AG10803 (cell line): ENCODE measurements at regions not wholly inside any gene's neighbourhood (a gene's known extent, or its start where the extent isn't known, plus 50 kb on each side); places are given as distances from the start of the nearest gene placed in this dataset.
A peak's percentile ranks its signal among the peaks of the same experiment; 100 is the strongest.

Experiments used
- DNase-seq: peaks from one replicate; pipeline ENCODE4 v3.0.0; 2010; ENCODE audit warnings: low read depth
- H3K4me3 ChIP-seq: 2 replicates; pipeline ENCODE4 v1.5.1; 2011; ENCODE audit warnings: mild to moderate bottlenecking, low read length, control low read depth
- CTCF ChIP-seq: conservative IDR thresholded peaks from 2 replicates; pipeline ENCODE4 v1.5.1; 2011; ENCODE audit warnings: mild to moderate bottlenecking, low read length, control low read depth, inconsistent platforms

GRCh38 chr12:47561746-47562145, 144.1 kb downstream of the RPAP3 start:
- peak; percentile 60 for DNase-seq
- TF ChIP-seq CTCF = no peak
- H3K4me3 ChIP-seq = no peak overlapping the region

- DNase-seq = no peak
- no peak for TF ChIP-seq CTCF
- no peak overlapping the region for H3K4me3 ChIP-seq
Observed at GRCh38 chr12:47560415-47560814, 145.4 kb downstream of the RPAP3 start.

GRCh38 chr12:47558625-47559345, 147.0 kb downstream of the RPAP3 start:
- DNase-seq = no peak
- TF ChIP-seq CTCF = no peak
- no peak overlapping the region for H3K4me3 ChIP-seq

GRCh38 chr12:47557386-47557785, 148.4 kb downstream of the RPAP3 start:
- DNase-seq = no peak
- TF ChIP-seq CTCF = no peak
- no peak overlapping the region for H3K4me3 ChIP-seq

- TF ChIP-seq CTCF = no peak
- H3K4me3 ChIP-seq = no peak overlapping the region
- DNase-seq = no peak
Observed at GRCh38 chr12:47556261-47557030, 149.4 kb downstream of the RPAP3 start.

- no peak overlapping the region for H3K4me3 ChIP-seq
- DNase-seq = peak; percentile 30
- no peak for TF ChIP-seq CTCF
Observed at GRCh38 chr12:47554046-47554653, 151.7 kb downstream of the RPAP3 start.
